Fibroblast of villous mesenchyme (primary cell): ENCODE measurements at regions not wholly inside any gene's neighbourhood (a gene's known extent, or its start where the extent isn't known, plus 50 kb on each side); places are given as distances from the start of the nearest gene placed in this dataset.

ENCODE experiments used
- DNase-seq: peaks from one replicate; pipeline ENCODE4 v3.0.0-alpha.2; 2010; ENCODE audit warnings: low read depth
- H3K4me3 ChIP-seq: 2 replicates; pipeline ENCODE4 v1.5.1; 2011; ENCODE audit warnings: low read depth, mild to moderate bottlenecking, low read length
- TF ChIP-seq, protein P1 (sequence below): IDR thresholded peaks from 2 replicates; pipeline ENCODE4 v1.5.1; 2012; ENCODE audit warnings: low read depth, mild to moderate bottlenecking, low read length; ENCODE audit not compliant: insufficient read depth

GRCh38 chr5:56763711-56764466 lies 51.5 kb upstream of the MAP3K1 start:
- H3K4me3 ChIP-seq, result no peak overlapping the region
- peak; percentile 88 for DNase-seq

GRCh38 chr5:56763182-56763581 lies 52.2 kb upstream of the MAP3K1 start:
- TF ChIP-seq, protein P1, sequence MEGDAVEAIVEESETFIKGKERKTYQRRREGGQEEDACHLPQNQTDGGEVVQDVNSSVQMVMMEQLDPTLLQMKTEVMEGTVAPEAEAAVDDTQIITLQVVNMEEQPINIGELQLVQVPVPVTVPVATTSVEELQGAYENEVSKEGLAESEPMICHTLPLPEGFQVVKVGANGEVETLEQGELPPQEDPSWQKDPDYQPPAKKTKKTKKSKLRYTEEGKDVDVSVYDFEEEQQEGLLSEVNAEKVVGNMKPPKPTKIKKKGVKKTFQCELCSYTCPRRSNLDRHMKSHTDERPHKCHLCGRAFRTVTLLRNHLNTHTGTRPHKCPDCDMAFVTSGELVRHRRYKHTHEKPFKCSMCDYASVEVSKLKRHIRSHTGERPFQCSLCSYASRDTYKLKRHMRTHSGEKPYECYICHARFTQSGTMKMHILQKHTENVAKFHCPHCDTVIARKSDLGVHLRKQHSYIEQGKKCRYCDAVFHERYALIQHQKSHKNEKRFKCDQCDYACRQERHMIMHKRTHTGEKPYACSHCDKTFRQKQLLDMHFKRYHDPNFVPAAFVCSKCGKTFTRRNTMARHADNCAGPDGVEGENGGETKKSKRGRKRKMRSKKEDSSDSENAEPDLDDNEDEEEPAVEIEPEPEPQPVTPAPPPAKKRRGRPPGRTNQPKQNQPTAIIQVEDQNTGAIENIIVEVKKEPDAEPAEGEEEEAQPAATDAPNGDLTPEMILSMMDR, result no peak
- H3K4me3 ChIP-seq, result no peak overlapping the region
- no peak for DNase-seq

More at GRCh38 chr5:56763711-56764466, 51.5 kb upstream of the MAP3K1 start:
- TF ChIP-seq, protein P1, result no peak

GRCh38 chr5:56761151-56761885 lies 54.0 kb upstream of the MAP3K1 start:
- TF ChIP-seq, protein P1, result no peak

GRCh38 chr5:56760723-56761122 lies 54.6 kb upstream of the MAP3K1 start:
- TF ChIP-seq, protein P1, result no peak

More at GRCh38 chr5:56761151-56761885, 54.0 kb upstream of the MAP3K1 start:
- no peak overlapping the region for H3K4me3 ChIP-seq
- no peak for DNase-seq

DNA sequence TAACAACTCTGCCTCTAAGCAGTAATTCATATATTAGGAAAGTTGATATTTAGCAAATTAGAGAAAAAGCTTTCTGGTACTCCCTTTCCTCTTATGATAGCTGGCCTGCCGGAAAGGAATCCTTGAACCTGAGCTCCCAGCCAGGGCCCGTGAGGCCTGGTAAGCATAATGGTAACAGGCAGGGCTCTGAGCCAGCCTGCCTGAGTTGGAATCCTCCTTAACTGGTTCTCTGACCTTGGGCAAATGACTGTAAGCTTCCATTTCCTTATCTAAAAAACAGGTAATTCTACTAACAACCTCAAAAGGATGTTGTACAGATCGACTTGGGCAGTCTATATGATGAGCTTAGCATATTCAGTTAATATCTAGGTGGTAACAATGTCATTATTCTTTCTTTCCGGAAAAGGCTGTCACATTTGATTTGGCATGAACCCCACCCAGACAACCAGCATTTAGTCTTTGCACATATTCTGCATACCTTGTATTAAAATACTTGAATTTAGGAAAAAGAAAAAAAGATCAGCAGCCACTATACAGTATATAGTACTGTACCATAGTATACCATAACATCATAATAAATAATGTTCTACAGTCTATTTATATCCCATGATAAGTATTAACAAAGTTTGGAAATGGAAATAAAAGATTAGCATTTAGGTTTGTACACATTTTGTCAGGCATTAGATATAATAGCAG lies 55.7 kb upstream of the MAP3K1 start:
- TF ChIP-seq, protein P1, result no peak
- H3K4me3 ChIP-seq, result no peak overlapping the region
- no peak for DNase-seq

More at GRCh38 chr5:56760723-56761122, 54.6 kb upstream of the MAP3K1 start:
- no peak overlapping the region for H3K4me3 ChIP-seq
- no peak for DNase-seq

DNA sequence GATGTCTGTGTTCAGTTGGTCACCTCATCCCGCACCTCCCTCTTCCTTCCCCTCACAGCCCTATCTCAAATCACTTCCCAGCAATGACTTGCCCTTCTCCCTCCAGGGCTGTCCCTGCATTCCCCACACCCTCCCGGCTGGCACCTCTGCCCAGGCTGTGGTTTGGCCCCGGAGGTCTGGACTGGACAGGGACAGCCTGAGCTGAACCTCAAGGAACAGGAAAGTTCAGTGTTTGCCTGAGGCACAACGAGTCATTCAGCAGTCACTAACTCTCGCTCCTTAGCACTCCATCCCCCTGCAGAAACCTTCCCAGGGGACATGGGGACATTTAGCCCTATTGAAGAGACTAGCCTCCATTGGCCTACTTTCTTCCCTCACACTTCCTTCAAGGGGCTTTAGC lies 58.3 kb upstream of the MAP3K1 start:
- TF ChIP-seq, protein P1, result no peak
- H3K4me3 ChIP-seq, result no peak overlapping the region
- no peak for DNase-seq
